Panc1 (cell line): ENCODE measurements at regions not wholly inside any gene's neighbourhood (a gene's known extent, or its start where the extent isn't known, plus 50 kb on each side); places are given as distances from the start of the nearest gene placed in this dataset.

Source experiments
- ATAC-seq: fragments of 200-7000 bp; cut with Tn5 transposase; 2 replicates; pipeline ENCODE4 v1.9.1; 2020; ENCODE audit warnings: mild to moderate bottlenecking, moderate library complexity
- BruUV-seq: library from RNA; stranded (reverse); fragments of 400-500 nt; replicated peaks from 2 replicates; lab custom pipeline; 2021; lab: Mats Ljungman, UMichigan
- CTCF ChIA-PET: fragments of 300-600 bp; sonication (Branson Sonifier 250); formaldehyde crosslinking; loops from one replicate; lab custom pipeline; 2022; ENCODE audit warnings: antibody characterized with exemption; lab: Charles Lee
- POLR2A ChIA-PET: fragments of 300-600 bp; sonication (Branson Sonifier 250); formaldehyde crosslinking; loops from one replicate; lab custom pipeline; 2022; ENCODE audit warnings: antibody characterized with exemption; lab: Charles Lee
- DNase-seq: peaks from one replicate; pipeline ENCODE4 v3.0.0-alpha.2; 2010; ENCODE audit warnings: low read depth, low spot score
- H3K27ac ChIP-seq: 2 replicates; pipeline ENCODE4 v1.5.1; 2011; ENCODE audit warnings: mild to moderate bottlenecking, low read length, inconsistent platforms
- H3K27me3 ChIP-seq: fragments of 200-500 bp; sonication (Bioruptor generic); 2 replicates; pipeline ENCODE4 v1.6.0; 2014; ENCODE audit warnings: low read length, inconsistent platforms; ENCODE audit not compliant: control insufficient read depth, insufficient read depth
- H3K36me3 ChIP-seq: fragments of 200-500 bp; sonication (Bioruptor generic); 2 replicates; pipeline ENCODE4 v1.5.1; 2014; ENCODE audit warnings: inconsistent platforms, mild to moderate bottlenecking, low read length, moderate library complexity; ENCODE audit not compliant: control insufficient read depth, insufficient read depth
- H3K4me1 ChIP-seq: 2 replicates; pipeline ENCODE4 v1.5.1; 2011; ENCODE audit warnings: inconsistent platforms, mild to moderate bottlenecking, low read length, moderate library complexity; ENCODE audit not compliant: control insufficient read depth, insufficient read depth
- H3K4me3 ChIP-seq, 2 experiments: 2 replicates each; pipeline ENCODE4 v1.5.1; 2011 to 2012; ENCODE audit warnings: low read depth in 2 of 2, low read length in 2 of 2, mild to moderate bottlenecking in 2 of 2, inconsistent platforms in 1 of 2, moderate library complexity in 1 of 2
- H3K9me3 ChIP-seq: fragments of 200-500 bp; sonication (Bioruptor generic); 2 replicates; pipeline ENCODE4 v1.5.1; 2014; ENCODE audit warnings: low read depth, mild to moderate bottlenecking, inconsistent platforms, low read length, moderate library complexity; ENCODE audit not compliant: control insufficient read depth, insufficient read depth
- CTCF ChIP-seq: fragments of 450-650 bp; IDR thresholded peaks from 2 replicates; pipeline ENCODE4 v1.5.1; 2017; ENCODE audit warnings: mild to moderate bottlenecking
- POLR2AphosphoS5 ChIP-seq: IDR thresholded peaks from 2 replicates; pipeline ENCODE4 v1.6.1; 2012; ENCODE audit warnings: mild to moderate bottlenecking, low read depth, low read length, moderate library complexity
- REST ChIP-seq, 2 experiments: IDR thresholded peaks; 2 replicates each; pipeline ENCODE4 v1.6.1; 2011 to 2012; ENCODE audit warnings: low read depth in 2 of 2, control low read depth in 1 of 2, low read length in 1 of 2, mild to moderate bottlenecking in 1 of 2, moderate library complexity in 1 of 2; ENCODE audit not compliant: insufficient read depth in 1 of 2
- SIN3A ChIP-seq: IDR thresholded peaks from 2 replicates; pipeline ENCODE4 v1.6.1; 2012; ENCODE audit warnings: low read depth, mild to moderate bottlenecking, low read length, moderate library complexity, borderline replicate concordance; ENCODE audit not compliant: insufficient read depth
- TCF7L2 ChIP-seq: IDR thresholded peaks from 2 replicates; pipeline ENCODE4 v1.6.1; 2011; ENCODE audit warnings: mild to moderate bottlenecking, low read depth, low read length, inconsistent platforms
- in situ Hi-C: cut with HindIII; loops from 2 replicates; pipeline ENCODE4 v1.10.0; 2016; ENCODE audit warnings: low sequenced_read_pairs, low pct_unique_long_range_greater_than_20kb
- intact Hi-C: fragments of 100-400 bp; cut with micrococcal nuclease; formaldehyde crosslinking; loops from one replicate; pipeline ENCODE4 v1.10.0; 2022; ENCODE audit not compliant: unreplicated experiment

- intact Hi-C loops, result no loop called here
- H3K27ac ChIP-seq, result no peak overlapping the region
- BruUV-seq, result no TSS peak
- CTCF ChIA-PET, result no interaction called here
- H3K27me3 ChIP-seq, result no peaks in the 10 kb centered on the region
- ATAC-seq (no peak), DNase-seq (no peak)
- TF ChIP-seq TCF7L2 (no peak), CTCF (no peak), SIN3A (no peak), REST (IDR thresholded peaks at IDR 0.05; ENCODE audit: insufficient read depth in 1 of 2, low read depth in 2 of 2, low read length in 1 of 2) (no peak), POLR2AphosphoS5 (no peak)
- peaks cover 4% of the 10 kb centered on the region; the same call in 1 of the 2 replicates for H3K4me1 ChIP-seq
- H3K36me3 ChIP-seq, result no peaks in the 10 kb centered on the region
- no peaks in the 10 kb centered on the region; the same call in 1 of the 2 replicates for H3K9me3 ChIP-seq
- no peak overlapping the region for H3K4me3 ChIP-seq
- POLR2A ChIA-PET, result no interaction called here
- in situ Hi-C loops, result no loop called here
Measured at GRCh38 chr20:58130581-58130980, 97.9 kb downstream of the ANKRD60 start.

- intact Hi-C loops, result no loop called here
- CTCF ChIA-PET, result no interaction called here
- no peak overlapping the region for H3K4me3 ChIP-seq
- no peak for TF ChIP-seq POLR2AphosphoS5
- no peak for TF ChIP-seq SIN3A
- H3K27ac ChIP-seq, result no peak overlapping the region
- H3K36me3 ChIP-seq, result no peaks in the 10 kb centered on the region
- H3K27me3 ChIP-seq, result no peaks in the 10 kb centered on the region
- POLR2A ChIA-PET, result no interaction called here
- no peaks in the 10 kb centered on the region; the same call in 1 of the 2 replicates for H3K9me3 ChIP-seq
- no peak for DNase-seq
- no TSS peak for BruUV-seq
- ATAC-seq, result no peak
- in situ Hi-C loops, result no loop called here
- peaks cover 4% of the 10 kb centered on the region; the same call in 1 of the 2 replicates for H3K4me1 ChIP-seq
Measured at GRCh38 chr20:58130156-58130555, 98.3 kb downstream of the ANKRD60 start.

GRCh38 chr20:58129721-58130151, 98.7 kb downstream of the ANKRD60 start:
- Histone ChIP-seq H3K9me3 (no peaks in the 10 kb centered on the region; the same call in 1 of the 2 replicates), H3K4me3 (no peak overlapping the region), H3K4me1 (peaks cover 4% of the 10 kb centered on the region; the same call in 1 of the 2 replicates), H3K27me3 (no peaks in the 10 kb centered on the region), H3K27ac (no peak overlapping the region), H3K36me3 (no peaks in the 10 kb centered on the region)
- DNase-seq, result no peak
- in situ Hi-C loops (no loop called here), intact Hi-C loops (no loop called here)
- POLR2A ChIA-PET, result no interaction called here
- ATAC-seq, result no peak
- no peak for TF ChIP-seq REST (IDR thresholded peaks at IDR 0.05; ENCODE audit: insufficient read depth in 1 of 2, low read depth in 2 of 2, low read length in 1 of 2)
- no peak for TF ChIP-seq CTCF
- TF ChIP-seq TCF7L2, result no peak
- TF ChIP-seq SIN3A, result no peak
- no peak for TF ChIP-seq POLR2AphosphoS5
- BruUV-seq, result no TSS peak
- CTCF ChIA-PET, result no interaction called here
